Upper lobe of left lung (tissue), 4 donors: ENCODE measurements at regions not wholly inside any gene's neighbourhood (a gene's known extent, or its start where the extent isn't known, plus 50 kb on each side); places are given as distances from the start of the nearest gene placed in this dataset.

Experiments used
- CTCF ChIP-seq, 6 experiments: fragments of 450-650 bp in 4 of 6; fragments of 200-600 bp in 2 of 6; sonication (generic) in 2 of 6; IDR thresholded peaks; one replicate each; pipeline ENCODE4 v1.5.1; 2016 to 2019; ENCODE audit warnings: antibody characterized with exemption in 6 of 6
- EP300 ChIP-seq, 4 donors: sonication (generic); formaldehyde crosslinking; IDR thresholded peaks; one replicate each; pipeline ENCODE4 v1.5.1; 2017; ENCODE audit warnings: antibody characterized with exemption in 4 of 4, control low read depth in 2 of 4
- POLR2A ChIP-seq, 4 donors: fragments of 450-650 bp; IDR thresholded peaks; one replicate each; pipeline ENCODE4 v1.5.1; 2016 to 2017; ENCODE audit warnings: antibody characterized with exemption in 4 of 4, mild to moderate bottlenecking in 2 of 4

- TF ChIP-seq CTCF (IDR thresholded peaks at IDR 0.05) (no peak), POLR2A (IDR thresholded peaks at IDR 0.05) (no peak), EP300 (IDR thresholded peaks at IDR 0.05) (no peak)
Measured at GRCh38 chr3:176479248-176479647, 718.0 kb downstream of the TBL1XR1 start.
